DOHH2 (cell line): ENCODE measurements at regions not wholly inside any gene's neighbourhood (a gene's known extent, or its start where the extent isn't known, plus 50 kb on each side); places are given as distances from the start of the nearest gene placed in this dataset.

Experiments
- EZH2phosphoT487 ChIP-seq: fragments of 200-600 bp; sonication (generic); IDR thresholded peaks from 2 replicates; pipeline ENCODE4 v1.6.1; 2017; ENCODE audit warnings: borderline replicate concordance, mild to moderate bottlenecking, antibody characterized with exemption, low read length, moderate library complexity, mixed read lengths
- TF ChIP-seq, protein P1 (sequence below): fragments of 200-600 bp; sonication (generic); IDR thresholded peaks from one replicate; pipeline ENCODE4 v1.5.1; 2014; ENCODE audit warnings: antibody characterized with exemption, mild to moderate bottlenecking, low read depth, low read length; ENCODE audit not compliant: poor library complexity, severe bottlenecking

DNA sequence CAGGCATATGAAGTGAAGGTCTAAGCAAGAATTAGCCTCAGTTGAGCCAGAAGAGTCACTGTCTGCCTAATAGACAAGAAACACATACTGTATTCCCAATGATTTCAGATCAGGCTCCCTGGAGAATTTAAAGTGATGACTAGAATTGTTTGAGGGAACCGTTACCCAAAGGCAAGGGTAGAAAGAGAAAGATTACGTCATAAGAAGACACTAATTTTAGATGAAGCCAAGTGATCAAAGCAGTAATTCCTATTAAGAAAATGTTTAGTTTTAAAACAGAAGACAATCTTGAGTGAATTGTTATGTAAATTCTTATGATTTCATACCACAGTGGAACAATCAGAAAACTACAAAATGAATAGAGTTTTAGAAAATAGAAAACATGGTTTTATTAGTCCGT is 194.5 kb upstream of the ARSJ start:
- TF ChIP-seq, protein P1, sequence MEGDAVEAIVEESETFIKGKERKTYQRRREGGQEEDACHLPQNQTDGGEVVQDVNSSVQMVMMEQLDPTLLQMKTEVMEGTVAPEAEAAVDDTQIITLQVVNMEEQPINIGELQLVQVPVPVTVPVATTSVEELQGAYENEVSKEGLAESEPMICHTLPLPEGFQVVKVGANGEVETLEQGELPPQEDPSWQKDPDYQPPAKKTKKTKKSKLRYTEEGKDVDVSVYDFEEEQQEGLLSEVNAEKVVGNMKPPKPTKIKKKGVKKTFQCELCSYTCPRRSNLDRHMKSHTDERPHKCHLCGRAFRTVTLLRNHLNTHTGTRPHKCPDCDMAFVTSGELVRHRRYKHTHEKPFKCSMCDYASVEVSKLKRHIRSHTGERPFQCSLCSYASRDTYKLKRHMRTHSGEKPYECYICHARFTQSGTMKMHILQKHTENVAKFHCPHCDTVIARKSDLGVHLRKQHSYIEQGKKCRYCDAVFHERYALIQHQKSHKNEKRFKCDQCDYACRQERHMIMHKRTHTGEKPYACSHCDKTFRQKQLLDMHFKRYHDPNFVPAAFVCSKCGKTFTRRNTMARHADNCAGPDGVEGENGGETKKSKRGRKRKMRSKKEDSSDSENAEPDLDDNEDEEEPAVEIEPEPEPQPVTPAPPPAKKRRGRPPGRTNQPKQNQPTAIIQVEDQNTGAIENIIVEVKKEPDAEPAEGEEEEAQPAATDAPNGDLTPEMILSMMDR: no peak
- TF ChIP-seq EZH2phosphoT487: no peak
